ENCODE measurements at regions not wholly inside any gene's neighbourhood (a gene's known extent, or its start where the extent isn't known, plus 50 kb on each side); places are given as distances from the start of the nearest gene placed in this dataset.

- no peak for DNase-seq (ENCODE audit: insufficient read length, low spot score)
- FAIRE-seq: no peak
- TF ChIP-seq POLR2AphosphoS5 (IDR thresholded peaks at IDR 0.05; ENCODE audit: low read depth, low read length) (no peak), TAF1 (IDR thresholded peaks at IDR 0.05; ENCODE audit: low read depth, low read length) (no peak), POU2F2 (IDR thresholded peaks at IDR 0.05; ENCODE audit: low read depth, low read length) (no peak), SPI1 (IDR thresholded peaks at IDR 0.05; ENCODE audit: low read depth, low read length) (no peak), POLR2A (IDR thresholded peaks at IDR 0.05; ENCODE audit: low read depth, low read length) (no peak), PAX5 (IDR thresholded peaks at IDR 0.05; ENCODE audit: insufficient read depth, low read length, severe bottlenecking) (no peak)
These were observed 60.9 kb upstream of the SLC4A7 start for GRCh38 chr3:27545061-27545460.

- TF ChIP-seq POLR2AphosphoS5 (IDR thresholded peaks at IDR 0.05; ENCODE audit: low read depth, low read length) (no peak), POLR2A (IDR thresholded peaks at IDR 0.05; ENCODE audit: low read depth, low read length) (no peak), PAX5 (IDR thresholded peaks at IDR 0.05; ENCODE audit: insufficient read depth, low read length, severe bottlenecking) (no peak), SPI1 (IDR thresholded peaks at IDR 0.05; ENCODE audit: low read depth, low read length) (no peak), POU2F2 (IDR thresholded peaks at IDR 0.05; ENCODE audit: low read depth, low read length) (no peak), TAF1 (IDR thresholded peaks at IDR 0.05; ENCODE audit: low read depth, low read length) (no peak)
- FAIRE-seq (no peak), DNase-seq (ENCODE audit: insufficient read length, low spot score) (no peak)
These were observed 60.2 kb upstream of the SLC4A7 start for GRCh38 chr3:27544372-27544865.

GRCh38 chr3:27542476-27542875 is 58.3 kb upstream of the SLC4A7 start:
- FAIRE-seq: no peak
- no peak for DNase-seq (ENCODE audit: insufficient read length, low spot score)
- TF ChIP-seq PAX5 (IDR thresholded peaks at IDR 0.05; ENCODE audit: insufficient read depth, low read length, severe bottlenecking): no peak
- TF ChIP-seq POLR2AphosphoS5 (IDR thresholded peaks at IDR 0.05; ENCODE audit: low read depth, low read length): no peak
- TF ChIP-seq POLR2A (IDR thresholded peaks at IDR 0.05; ENCODE audit: low read depth, low read length): no peak
- TF ChIP-seq POU2F2 (IDR thresholded peaks at IDR 0.05; ENCODE audit: low read depth, low read length): no peak
- TF ChIP-seq TAF1 (IDR thresholded peaks at IDR 0.05; ENCODE audit: low read depth, low read length): no peak
- TF ChIP-seq SPI1 (IDR thresholded peaks at IDR 0.05; ENCODE audit: low read depth, low read length): no peak

GRCh38 chr3:27540231-27540630 is 56.0 kb upstream of the SLC4A7 start:
- DNase-seq (ENCODE audit: insufficient read length, low spot score): no peak

GRCh38 chr3:27536491-27536890 is 52.3 kb upstream of the SLC4A7 start:
- no peak for DNase-seq (ENCODE audit: insufficient read length, low spot score)
- no peak for FAIRE-seq
- TF ChIP-seq POLR2AphosphoS5 (IDR thresholded peaks at IDR 0.05; ENCODE audit: low read depth, low read length) (no peak), SPI1 (IDR thresholded peaks at IDR 0.05; ENCODE audit: low read depth, low read length) (no peak), POLR2A (IDR thresholded peaks at IDR 0.05; ENCODE audit: low read depth, low read length) (no peak), TAF1 (IDR thresholded peaks at IDR 0.05; ENCODE audit: low read depth, low read length) (no peak), PAX5 (IDR thresholded peaks at IDR 0.05; ENCODE audit: insufficient read depth, low read length, severe bottlenecking) (no peak), POU2F2 (IDR thresholded peaks at IDR 0.05; ENCODE audit: low read depth, low read length) (no peak)

More at GRCh38 chr3:27540231-27540630, 56.0 kb upstream of the SLC4A7 start:
- TF ChIP-seq POLR2AphosphoS5 (IDR thresholded peaks at IDR 0.05; ENCODE audit: low read depth, low read length) (no peak), POLR2A (IDR thresholded peaks at IDR 0.05; ENCODE audit: low read depth, low read length) (no peak), PAX5 (IDR thresholded peaks at IDR 0.05; ENCODE audit: insufficient read depth, low read length, severe bottlenecking) (no peak), TAF1 (IDR thresholded peaks at IDR 0.05; ENCODE audit: low read depth, low read length) (no peak), POU2F2 (IDR thresholded peaks at IDR 0.05; ENCODE audit: low read depth, low read length) (no peak), SPI1 (IDR thresholded peaks at IDR 0.05; ENCODE audit: low read depth, low read length) (no peak)
- no peak for FAIRE-seq

- FAIRE-seq (no peak), DNase-seq (ENCODE audit: insufficient read length, low spot score) (no peak)
- no peak for TF ChIP-seq POLR2A (IDR thresholded peaks at IDR 0.05; ENCODE audit: low read depth, low read length)
- no peak for TF ChIP-seq SPI1 (IDR thresholded peaks at IDR 0.05; ENCODE audit: low read depth, low read length)
- TF ChIP-seq POLR2AphosphoS5 (IDR thresholded peaks at IDR 0.05; ENCODE audit: low read depth, low read length): no peak
- TF ChIP-seq TAF1 (IDR thresholded peaks at IDR 0.05; ENCODE audit: low read depth, low read length): no peak
- TF ChIP-seq POU2F2 (IDR thresholded peaks at IDR 0.05; ENCODE audit: low read depth, low read length): no peak
- TF ChIP-seq PAX5 (IDR thresholded peaks at IDR 0.05; ENCODE audit: insufficient read depth, low read length, severe bottlenecking): no peak
These were observed 51.7 kb upstream of the SLC4A7 start for GRCh38 chr3:27535809-27536392.

- no peak for DNase-seq (ENCODE audit: insufficient read length, low spot score)
- TF ChIP-seq POLR2AphosphoS5 (IDR thresholded peaks at IDR 0.05; ENCODE audit: low read depth, low read length) (no peak), TAF1 (IDR thresholded peaks at IDR 0.05; ENCODE audit: low read depth, low read length) (no peak), POU2F2 (IDR thresholded peaks at IDR 0.05; ENCODE audit: low read depth, low read length) (peak; percentile 81; the same call in 1 of the 2 replicates), PAX5 (IDR thresholded peaks at IDR 0.05; ENCODE audit: insufficient read depth, low read length, severe bottlenecking) (no peak), SPI1 (IDR thresholded peaks at IDR 0.05; ENCODE audit: low read depth, low read length) (no peak), POLR2A (IDR thresholded peaks at IDR 0.05; ENCODE audit: low read depth, low read length) (no peak)
- FAIRE-seq: no peak
These were observed 49.8 kb upstream of the SLC4A7 start for GRCh38 chr3:27533718-27534573.

Measured in GM12891 (cell line).